ENCODE measurements at regions not wholly inside any gene's neighbourhood (a gene's known extent, or its start where the extent isn't known, plus 50 kb on each side); places are given as distances from the start of the nearest gene placed in this dataset.
"Not testable (repeated sequence)": the region's sequence is repeated elsewhere in the genome, so short reads cannot be mapped to it uniquely, and the experiment has no call there.

- DNase-seq (ENCODE audit: low spot score): not testable (repeated sequence)
These were observed 70.4 kb upstream of the ALCAM start for GRCh38 chr3:105296182-105296822.

GRCh38 chr3:105304487-105304886 lies 62.2 kb upstream of the ALCAM start:
- DNase-seq (ENCODE audit: low spot score): no peak

- no peak for DNase-seq (ENCODE audit: low spot score)
These were observed 51.6 kb upstream of the ALCAM start for GRCh38 chr3:105315144-105315543.

- no peak for DNase-seq (ENCODE audit: low spot score)
These were observed 50.9 kb upstream of the ALCAM start for GRCh38 chr3:105315815-105316214.

- no peak for DNase-seq (ENCODE audit: low spot score)
These were observed 50.4 kb upstream of the ALCAM start for GRCh38 chr3:105316331-105316730.

All from HuH-7 (cell line).